KG1 (cell line): ENCODE measurements at regions not wholly inside any gene's neighbourhood (a gene's known extent, or its start where the extent isn't known, plus 50 kb on each side); places are given as distances from the start of the nearest gene placed in this dataset.
"Not testable (repeated sequence)": the region's sequence is repeated elsewhere in the genome, so short reads cannot be mapped to it uniquely, and the experiment has no call there.

ENCODE experiments used
- DNase-seq: peaks from one replicate; lab custom pipeline; 2025; lab: John Stamatoyannopoulos, UW

GRCh38 chr10:4262870-4263600, 478.0 kb upstream of the KLF6 start:
- DNase-seq: no peak

- DNase-seq: no peak
Observed at GRCh38 chr10:4262449-4262848, 477.4 kb upstream of the KLF6 start.

GRCh38 chr10:4260483-4261124, 475.6 kb upstream of the KLF6 start:
- DNase-seq: no peak

- no peak for DNase-seq
Observed at GRCh38 chr10:4257939-4258465, 473.0 kb upstream of the KLF6 start.

GRCh38 chr10:4256971-4257370, 472.0 kb upstream of the KLF6 start:
- DNase-seq: no peak

GRCh38 chr10:4255751-4256150, 470.7 kb upstream of the KLF6 start:
- DNase-seq: no peak

- no peak for DNase-seq
Observed at GRCh38 chr10:4254101-4254994, 469.3 kb upstream of the KLF6 start.

GRCh38 chr10:4252701-4253100, 467.7 kb upstream of the KLF6 start:
- no peak for DNase-seq

- DNase-seq: no peak
Observed at GRCh38 chr10:4250587-4250887, 465.5 kb upstream of the KLF6 start.

GRCh38 chr10:4249841-4250586, 465.0 kb upstream of the KLF6 start:
- no peak for DNase-seq

- no peak for DNase-seq
Observed at GRCh38 chr10:4247379-4247778, 462.4 kb upstream of the KLF6 start.

- no peak for DNase-seq
Observed at GRCh38 chr10:4246881-4247358, 461.9 kb upstream of the KLF6 start.

- no peak for DNase-seq
Observed at GRCh38 chr10:4243651-4244050, 458.6 kb upstream of the KLF6 start.

GRCh38 chr10:4243169-4243568, 458.2 kb upstream of the KLF6 start:
- DNase-seq: no peak

GRCh38 chr10:4242561-4243035, 457.6 kb upstream of the KLF6 start:
- DNase-seq: no peak

GRCh38 chr10:4241724-4242345, 456.8 kb upstream of the KLF6 start:
- no peak for DNase-seq

- DNase-seq: no peak
Observed at GRCh38 chr10:4240608-4241197, 455.7 kb upstream of the KLF6 start.

- DNase-seq: no peak
Observed at GRCh38 chr10:4239186-4239585, 454.2 kb upstream of the KLF6 start.

- DNase-seq: not testable (repeated sequence)
Observed at GRCh38 chr10:4236905-4237304, 451.9 kb upstream of the KLF6 start.

GRCh38 chr10:4234661-4235060, 449.7 kb upstream of the KLF6 start:
- no peak for DNase-seq

GRCh38 chr10:4231439-4231838, 446.4 kb upstream of the KLF6 start:
- DNase-seq: no peak
